DMS 273 (cell line): ENCODE measurements at regions not wholly inside any gene's neighbourhood (a gene's known extent, or its start where the extent isn't known, plus 50 kb on each side); places are given as distances from the start of the nearest gene placed in this dataset.

ENCODE experiments used
- DNase-seq: peaks from one replicate; lab custom pipeline; 2025; ENCODE audit not compliant: unreplicated experiment; lab: John Stamatoyannopoulos, UW

DNA sequence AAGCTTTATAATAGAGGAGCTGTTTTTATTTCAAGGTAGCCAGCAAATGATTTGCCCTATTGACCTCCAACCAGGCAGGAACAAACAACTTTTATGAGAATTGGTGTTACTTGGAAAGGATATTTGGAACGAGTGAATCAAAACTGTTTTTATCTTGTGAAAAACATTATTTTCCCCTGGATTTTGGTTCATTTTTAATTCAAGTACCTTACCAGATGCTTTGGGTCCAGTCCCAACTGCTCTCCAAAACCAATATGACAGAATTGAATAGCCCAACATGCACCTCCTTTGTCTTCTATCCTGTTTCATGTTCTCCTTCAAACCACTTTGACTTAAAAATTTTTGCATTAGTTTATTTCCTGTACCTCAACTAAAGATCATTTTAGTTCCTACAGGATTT, 178.6 kb upstream of the RBMS1 start:
- no peak for DNase-seq

DNA sequence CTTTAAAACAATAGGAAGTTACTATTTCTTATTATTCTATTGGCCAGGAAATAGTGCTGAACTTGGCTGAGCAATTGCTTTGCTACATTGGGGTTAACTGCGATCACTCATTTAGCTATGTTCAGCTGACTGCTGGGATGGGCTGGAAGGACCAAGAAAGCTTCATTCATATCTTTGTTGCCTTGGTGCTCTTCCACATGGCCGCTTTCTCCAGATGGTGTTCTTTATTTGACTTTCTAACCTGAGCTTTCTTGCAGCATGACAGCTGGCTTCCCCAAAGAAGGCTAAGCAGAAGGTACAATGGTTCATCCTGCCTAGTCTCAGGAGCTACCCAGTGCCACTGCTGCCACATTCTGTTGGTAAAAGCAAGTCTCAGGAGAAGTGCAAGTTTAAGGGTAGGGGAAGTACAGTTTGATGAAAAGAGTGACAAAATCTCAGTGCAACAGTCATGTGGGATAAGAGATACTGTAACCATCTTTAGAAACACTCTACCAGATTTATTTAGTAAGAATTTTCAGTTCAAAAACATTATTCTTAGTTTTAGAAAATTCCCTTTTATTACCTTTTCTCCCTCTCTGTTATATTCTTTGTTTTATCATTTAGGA, 180.6 kb upstream of the RBMS1 start:
- peak; percentile 91 for DNase-seq

DNA sequence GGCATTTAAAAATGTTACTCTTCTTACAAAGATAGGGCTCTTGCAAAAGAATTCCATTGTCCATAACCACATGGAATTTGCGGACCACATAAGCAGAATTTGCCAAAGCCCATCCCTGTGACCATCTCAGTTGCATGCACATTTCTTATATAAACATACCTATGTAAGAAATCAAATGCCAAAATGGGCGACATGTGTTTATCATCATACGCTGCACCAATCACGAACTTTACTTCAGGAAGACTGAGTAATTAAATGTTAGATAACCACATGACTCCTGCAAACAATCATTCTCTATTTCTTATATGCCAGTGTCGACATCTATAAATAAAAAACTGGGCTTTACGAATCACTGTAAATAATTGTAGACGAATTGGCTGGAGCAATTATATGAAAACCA, 186.1 kb upstream of the RBMS1 start:
- no peak for DNase-seq

DNA sequence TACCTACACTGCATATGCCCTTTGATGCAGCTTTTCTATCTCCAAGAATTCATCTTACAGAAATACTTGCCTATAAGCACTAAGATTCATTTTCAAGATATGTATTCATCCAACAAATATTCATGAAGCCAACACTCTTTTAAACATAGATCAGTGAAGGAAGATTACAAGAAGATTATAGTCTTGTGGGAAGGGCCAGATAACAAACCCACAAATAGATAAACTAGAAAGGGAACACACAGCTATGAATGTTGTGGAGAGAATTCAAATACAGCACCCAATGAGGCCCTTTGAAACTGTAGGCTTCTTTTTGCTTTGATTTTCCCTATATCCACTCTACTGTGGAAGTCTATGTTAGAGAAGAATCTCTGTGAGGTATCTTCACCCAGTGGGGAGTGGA, 186.7 kb upstream of the RBMS1 start:
- DNase-seq: no peak

DNA sequence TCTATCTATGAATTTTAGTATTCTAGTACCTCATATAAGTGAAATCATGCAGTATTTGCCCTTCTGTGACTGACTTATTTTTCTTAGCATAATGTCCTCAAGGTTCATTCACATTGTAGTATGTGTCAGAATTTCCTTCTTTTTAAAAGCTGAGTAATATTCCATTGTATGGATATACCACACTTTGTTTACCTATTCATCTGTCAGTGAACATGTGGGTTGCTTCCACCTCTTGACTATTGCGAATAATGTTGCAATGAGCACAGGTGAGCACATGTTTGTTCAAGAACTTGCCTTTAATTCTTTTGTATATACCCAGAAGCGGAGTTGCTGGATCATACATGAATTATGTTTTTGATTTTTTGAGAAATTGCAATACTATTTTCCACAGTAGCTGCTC, 187.4 kb upstream of the RBMS1 start:
- DNase-seq: no peak

DNA sequence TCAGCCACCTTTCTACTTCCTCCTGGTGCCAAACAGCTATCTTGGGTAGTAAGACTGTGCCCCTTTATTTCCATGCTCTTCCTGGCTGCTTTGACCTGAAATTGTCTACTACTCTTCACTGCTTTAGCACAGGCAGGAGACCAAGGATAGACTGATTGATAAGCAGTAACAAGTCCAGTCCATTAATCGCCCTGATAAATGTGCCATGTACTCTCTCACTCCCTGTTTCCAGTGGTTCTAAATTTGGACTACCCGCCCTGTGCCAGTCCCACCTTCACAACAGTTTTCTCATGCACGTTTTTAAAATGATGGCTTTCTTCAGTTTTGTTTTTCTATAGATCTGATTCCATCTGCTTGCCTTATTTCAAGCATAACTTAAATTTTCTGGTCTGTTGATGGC, 189.6 kb upstream of the RBMS1 start:
- no peak for DNase-seq

DNA sequence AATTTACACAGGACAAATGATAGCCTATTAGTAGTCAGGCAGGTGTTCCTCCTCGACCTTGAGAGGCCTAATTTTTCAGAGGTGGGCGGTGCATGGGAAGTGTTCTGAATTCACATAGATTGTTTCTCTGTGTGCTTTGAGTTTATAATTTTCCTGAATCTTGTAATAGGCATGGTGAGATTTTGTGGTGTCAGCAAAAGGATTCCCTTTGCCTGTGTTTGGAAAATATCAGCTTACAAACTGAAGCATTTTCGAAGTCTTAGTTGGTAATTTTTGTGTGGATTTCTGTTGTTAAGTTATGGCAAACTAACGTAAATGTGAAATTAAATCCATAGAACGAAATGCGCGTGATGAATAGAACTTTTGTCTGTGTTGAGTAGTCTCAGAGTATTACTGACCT, 194.0 kb upstream of the RBMS1 start:
- no peak for DNase-seq

DNA sequence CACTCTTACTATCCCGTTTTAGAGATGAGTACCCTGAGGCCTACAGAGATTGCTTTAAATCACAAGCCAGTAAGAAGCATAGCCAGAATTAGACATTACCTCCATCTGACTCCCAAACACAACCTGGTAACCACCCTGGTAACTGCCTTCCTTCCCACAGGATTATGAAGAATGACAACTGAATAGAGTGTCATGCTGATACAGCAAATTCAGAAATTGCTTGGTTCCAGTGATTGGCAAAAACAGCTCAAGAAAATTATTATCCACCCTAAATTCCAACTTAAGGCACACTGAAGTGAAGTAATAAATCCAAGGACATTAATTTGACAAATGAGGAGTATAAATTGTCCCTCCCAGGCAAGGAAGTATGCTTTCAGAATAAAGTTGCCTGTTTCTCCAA, 195.8 kb upstream of the RBMS1 start:
- no peak for DNase-seq

- peak; percentile 49 for DNase-seq
These were observed 200.6 kb upstream of the RBMS1 start for GRCh38 chr2:160694221-160694620.

- DNase-seq: no peak
These were observed 201.0 kb upstream of the RBMS1 start for GRCh38 chr2:160694631-160695030.

DNA sequence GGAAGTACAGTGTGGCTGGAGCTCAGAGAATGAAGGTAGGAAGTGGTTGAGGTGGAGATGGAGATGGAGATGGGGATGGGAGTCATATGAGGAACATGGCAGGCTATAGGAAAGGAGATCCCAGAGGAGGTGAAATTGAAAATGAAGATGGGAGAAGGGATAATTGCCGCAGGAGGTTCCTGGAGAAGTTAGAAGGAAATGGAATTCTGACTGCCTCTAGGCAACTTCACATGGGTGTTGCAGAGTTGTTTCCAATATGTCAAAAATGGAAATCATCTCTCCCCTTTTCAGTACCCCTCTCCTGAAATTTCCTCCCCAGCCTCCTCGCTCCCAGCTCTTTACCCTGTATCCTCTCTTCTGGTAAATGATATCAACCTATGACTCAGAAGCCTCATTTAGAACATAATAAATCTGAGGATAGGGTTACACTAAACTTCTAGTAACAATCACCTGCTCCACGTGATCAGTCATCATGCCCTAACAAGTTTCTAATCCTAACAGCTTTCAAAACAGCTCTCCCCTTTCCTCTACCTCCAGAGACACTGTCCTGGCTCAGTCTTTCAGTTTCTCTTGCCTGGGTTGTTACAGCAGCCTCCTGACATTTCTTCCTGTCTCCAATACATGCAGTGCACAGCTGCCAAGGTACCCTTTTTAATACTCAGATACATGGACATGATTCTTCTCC, 201.9 kb upstream of the RBMS1 start:
- DNase-seq: peak; percentile 53

DNA sequence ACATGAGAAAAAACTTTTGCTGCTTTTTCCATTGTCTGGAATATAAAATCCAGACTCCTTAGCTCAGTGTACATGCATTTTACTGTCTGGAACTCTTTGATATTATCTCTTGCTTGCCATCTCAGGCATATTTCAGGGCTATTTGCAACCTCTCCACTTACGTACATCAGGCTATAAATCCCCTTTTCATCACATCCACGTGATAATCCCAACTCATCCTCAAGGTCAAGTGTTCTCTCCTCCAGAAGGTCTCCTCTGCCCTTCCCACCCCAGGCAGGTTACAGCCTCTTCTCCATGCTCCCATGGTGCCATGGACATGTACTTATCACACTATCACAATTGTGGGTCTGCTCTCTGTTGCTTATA, 202.5 kb upstream of the RBMS1 start:
- no peak for DNase-seq

GRCh38 chr2:160697817-160698216, 204.2 kb upstream of the RBMS1 start:
- no peak for DNase-seq

DNA sequence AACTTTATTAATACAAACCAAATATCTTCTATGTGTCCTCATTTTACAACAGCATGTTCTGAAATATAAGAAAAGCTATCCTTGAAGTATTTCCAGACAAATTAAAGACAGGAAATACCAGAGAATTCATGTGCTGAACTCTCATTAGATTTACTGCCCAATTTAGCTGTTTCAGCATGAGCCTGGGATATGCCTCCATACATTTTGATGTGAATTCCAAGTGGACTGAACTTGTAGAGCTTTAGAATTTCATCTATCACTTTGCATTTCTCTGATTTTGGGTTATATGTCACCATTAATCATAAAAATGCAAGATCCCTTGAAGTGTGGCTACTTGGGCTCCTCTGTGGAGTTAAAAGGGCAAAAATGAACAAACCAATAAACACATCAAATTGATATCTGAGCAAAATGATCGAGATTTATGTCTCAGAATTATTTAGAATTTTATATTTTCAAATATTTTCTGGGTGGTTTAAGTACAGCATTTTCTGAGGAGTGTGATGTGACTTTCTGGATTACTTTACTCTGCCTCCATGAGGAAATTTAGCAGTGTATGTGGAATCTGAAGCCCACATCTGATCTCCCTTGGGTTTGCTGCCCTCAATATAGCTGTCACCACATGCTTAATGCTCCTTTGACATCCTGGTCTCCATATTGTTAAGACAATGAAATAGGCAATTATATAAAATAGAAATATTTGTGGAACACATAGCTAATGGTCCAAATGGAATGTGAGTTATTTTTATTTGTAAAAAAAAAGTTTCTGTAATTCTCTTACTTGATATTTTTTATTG, 206.6 kb upstream of the RBMS1 start:
- no peak for DNase-seq

DNA sequence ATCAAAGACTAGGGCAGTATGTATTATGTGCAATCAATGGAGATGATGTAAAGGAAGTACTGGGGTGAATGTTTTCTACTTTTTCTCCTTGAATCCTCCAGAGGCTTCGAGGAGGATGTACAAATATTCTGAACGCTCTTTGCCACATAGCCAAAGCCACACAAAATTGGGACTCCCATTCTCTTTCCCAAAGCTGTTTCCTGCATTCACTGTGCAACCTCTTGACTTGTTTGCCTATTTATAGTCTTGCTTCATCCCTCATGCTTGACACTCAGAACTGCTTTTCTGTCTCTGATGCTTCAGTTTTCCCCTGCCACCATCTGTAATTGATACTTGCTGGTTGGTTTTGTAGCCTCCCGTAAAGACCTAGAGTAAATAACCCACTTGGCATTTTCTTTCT, 208.2 kb upstream of the RBMS1 start:
- no peak for DNase-seq

DNA sequence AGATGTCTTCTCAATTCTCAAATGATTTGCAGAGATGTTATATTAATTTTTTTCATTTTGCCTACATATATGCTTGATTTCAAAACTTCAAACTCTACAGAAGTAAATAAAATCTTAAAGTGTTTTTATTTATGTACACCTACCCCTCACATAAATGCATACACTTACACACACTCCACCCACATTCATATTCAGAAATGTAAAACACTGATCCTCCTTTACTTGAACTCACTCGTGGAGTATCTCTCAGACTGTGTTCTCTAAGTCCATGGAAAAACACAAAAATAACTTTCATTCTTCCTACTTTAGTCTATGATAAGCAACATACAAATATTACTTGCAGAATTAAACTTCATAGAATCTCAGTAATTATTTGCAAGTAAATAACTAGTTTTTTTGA, 209.1 kb upstream of the RBMS1 start:
- DNase-seq: no peak

DNA sequence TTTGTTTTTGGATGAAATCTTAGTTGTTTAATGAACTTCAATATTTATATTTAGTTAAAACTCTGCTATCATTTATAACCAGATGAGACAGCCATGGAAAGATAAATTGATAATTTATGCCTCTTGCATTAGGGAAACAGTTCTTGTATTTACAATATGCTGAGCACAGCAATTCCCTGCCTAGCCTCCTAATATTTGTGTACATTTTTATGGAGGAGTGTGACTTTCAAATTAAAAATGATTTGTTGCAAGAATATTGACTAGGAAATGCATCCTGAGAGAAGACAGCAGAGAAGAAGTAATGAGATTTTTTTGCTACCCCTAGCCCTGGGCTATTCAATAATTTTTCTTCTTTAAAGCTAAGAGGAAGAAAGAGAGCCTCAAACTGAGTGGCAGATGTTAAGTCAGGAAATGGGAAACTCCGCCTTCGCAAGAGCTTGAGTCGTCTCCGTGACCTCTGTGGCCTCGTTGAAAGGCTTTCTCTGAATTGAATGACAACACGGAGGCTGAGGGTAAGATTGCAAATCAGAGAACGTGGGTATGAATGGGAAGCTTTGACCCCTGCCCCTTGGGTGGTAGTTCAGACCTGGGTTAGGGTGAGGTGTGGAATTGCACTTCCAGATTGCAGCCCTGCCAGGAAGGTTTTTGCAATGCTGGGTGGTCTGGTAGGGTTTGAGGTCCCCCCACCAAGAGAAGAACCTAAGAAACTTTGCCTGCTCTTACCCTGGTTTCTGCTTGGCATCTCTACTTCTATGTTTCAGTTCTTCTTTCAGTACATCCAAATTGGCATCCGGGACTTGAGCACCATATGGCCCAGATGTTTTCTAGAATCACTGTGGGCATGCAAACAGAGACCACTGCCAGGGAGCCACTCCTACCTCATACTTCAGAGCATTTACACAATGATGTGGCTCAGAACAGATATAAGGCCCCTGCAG, 210.3 kb upstream of the RBMS1 start:
- peak; percentile 71 for DNase-seq

DNA sequence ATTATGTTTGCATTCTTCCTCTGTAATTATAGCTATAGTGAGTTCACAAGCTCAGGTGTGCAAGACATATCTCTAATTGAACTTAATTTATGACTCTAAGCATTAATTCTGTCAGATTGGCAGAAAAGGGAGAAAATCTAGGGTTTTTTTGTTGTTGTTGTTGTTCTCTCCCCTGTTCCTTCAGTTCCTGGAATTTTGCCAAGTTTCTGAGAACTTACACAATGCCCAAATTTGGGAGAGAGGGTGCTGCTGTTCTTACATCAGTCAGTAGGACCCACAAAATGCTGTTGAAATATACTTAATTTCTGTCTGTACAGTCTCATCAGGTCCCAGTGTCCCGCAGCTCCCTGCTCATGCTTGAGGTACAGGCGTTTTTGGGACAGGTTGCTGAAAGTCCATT, 221.8 kb upstream of the RBMS1 start:
- DNase-seq: peak; percentile 30

- no peak for DNase-seq
These were observed 225.5 kb upstream of the RBMS1 start for GRCh38 chr2:160719116-160719515.

- DNase-seq: no peak
These were observed 226.5 kb upstream of the RBMS1 start for GRCh38 chr2:160720098-160720497.
